WTC11 (cell line): ENCODE measurements at regions not wholly inside any gene's neighbourhood (a gene's known extent, or its start where the extent isn't known, plus 50 kb on each side); places are given as distances from the start of the nearest gene placed in this dataset.

Experiments used
- ATF1 ChIP-seq: sonication (generic); formaldehyde crosslinking; IDR thresholded peaks from 2 replicates; pipeline ENCODE4 v1.8.1; 2023; ENCODE audit warnings: mild to moderate bottlenecking, moderate library complexity, missing genetic modification reagents
- ELF4 ChIP-seq: sonication (generic); formaldehyde crosslinking; IDR thresholded peaks from 2 replicates; pipeline ENCODE4 v1.8.1; 2022; ENCODE audit warnings: low read depth, mild to moderate bottlenecking, moderate library complexity, missing genetic modification reagents
- EMX1 ChIP-seq: fragments of 250-450 bp; sonication (Bioruptor Pico); IDR thresholded peaks from 2 replicates; pipeline ENCODE4 v1.8.0; 2021; ENCODE audit warnings: mild to moderate bottlenecking
- ESRRA ChIP-seq: sonication (generic); formaldehyde crosslinking; IDR thresholded peaks from 2 replicates; pipeline ENCODE4 v1.8.1; 2022; ENCODE audit warnings: mild to moderate bottlenecking, missing genetic modification reagents, borderline replicate concordance
- MYBL2 ChIP-seq: sonication (generic); formaldehyde crosslinking; IDR thresholded peaks from 2 replicates; pipeline ENCODE4 v1.8.1; 2023; ENCODE audit warnings: mild to moderate bottlenecking, moderate library complexity, missing genetic modification reagents
- RORB ChIP-seq: fragments of 250-450 bp; sonication (Bioruptor Pico); IDR thresholded peaks from 2 replicates; pipeline ENCODE4 v1.9.0; 2021; ENCODE audit warnings: mild to moderate bottlenecking
- SMAD4 ChIP-seq: sonication (generic); formaldehyde crosslinking; IDR thresholded peaks from 2 replicates; pipeline ENCODE4 v1.8.0; 2022; ENCODE audit warnings: mild to moderate bottlenecking, missing genetic modification reagents
- TCF7 ChIP-seq: sonication (generic); formaldehyde crosslinking; IDR thresholded peaks from 2 replicates; pipeline ENCODE4 v1.8.0; 2022; ENCODE audit warnings: mild to moderate bottlenecking, low read depth, missing genetic modification reagents, moderate library complexity
- ZNF263 ChIP-seq: sonication (generic); formaldehyde crosslinking; IDR thresholded peaks from 2 replicates; pipeline ENCODE4 v1.8.1; 2022; ENCODE audit warnings: low read depth, mild to moderate bottlenecking, moderate library complexity, missing genetic modification reagents
- TF ChIP-seq, protein P1 (sequence below): fragments of 200-600 bp; IDR thresholded peaks from 2 replicates; pipeline ENCODE4 v1.8.0; 2022; ENCODE audit warnings: antibody characterized with exemption
- TF ChIP-seq, protein P2 (sequence below): sonication (generic); formaldehyde crosslinking; IDR thresholded peaks from 2 replicates; pipeline ENCODE4 v1.8.1; 2023; ENCODE audit warnings: mild to moderate bottlenecking, missing genetic modification reagents
- TF ChIP-seq, protein P3 (sequence below): sonication (generic); formaldehyde crosslinking; IDR thresholded peaks from 2 replicates; pipeline ENCODE4 v1.8.1; 2022; ENCODE audit warnings: low read depth, missing genetic modification reagents, borderline replicate concordance
- TF ChIP-seq, protein P4 (sequence below): sonication (generic); formaldehyde crosslinking; conservative IDR thresholded peaks from 2 replicates; pipeline ENCODE4 v1.8.1; 2022; ENCODE audit warnings: mild to moderate bottlenecking, missing genetic modification reagents

DNA sequence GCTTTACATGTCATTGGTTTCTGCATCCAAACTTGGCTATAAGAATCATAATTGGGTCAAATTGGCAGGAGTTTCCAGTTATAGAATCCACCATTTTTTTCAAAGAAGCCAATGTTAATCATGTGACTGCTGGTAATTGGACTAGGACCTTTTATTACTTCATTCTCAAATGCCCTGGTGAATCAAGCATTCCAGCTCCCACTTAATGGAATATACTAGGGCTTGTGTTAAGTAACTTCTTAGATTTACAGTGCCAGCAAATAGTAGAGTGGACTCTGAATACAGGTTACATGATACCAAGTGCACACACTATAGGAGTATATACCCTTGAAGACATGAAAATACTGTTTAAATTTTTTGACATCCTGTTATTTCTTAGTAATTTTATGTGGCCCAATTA, 96.7 kb downstream of the NUDT12 start:
- TF ChIP-seq ZNF263 (CRISPR knock-in tag), result no peak
- TF ChIP-seq, protein P1, sequence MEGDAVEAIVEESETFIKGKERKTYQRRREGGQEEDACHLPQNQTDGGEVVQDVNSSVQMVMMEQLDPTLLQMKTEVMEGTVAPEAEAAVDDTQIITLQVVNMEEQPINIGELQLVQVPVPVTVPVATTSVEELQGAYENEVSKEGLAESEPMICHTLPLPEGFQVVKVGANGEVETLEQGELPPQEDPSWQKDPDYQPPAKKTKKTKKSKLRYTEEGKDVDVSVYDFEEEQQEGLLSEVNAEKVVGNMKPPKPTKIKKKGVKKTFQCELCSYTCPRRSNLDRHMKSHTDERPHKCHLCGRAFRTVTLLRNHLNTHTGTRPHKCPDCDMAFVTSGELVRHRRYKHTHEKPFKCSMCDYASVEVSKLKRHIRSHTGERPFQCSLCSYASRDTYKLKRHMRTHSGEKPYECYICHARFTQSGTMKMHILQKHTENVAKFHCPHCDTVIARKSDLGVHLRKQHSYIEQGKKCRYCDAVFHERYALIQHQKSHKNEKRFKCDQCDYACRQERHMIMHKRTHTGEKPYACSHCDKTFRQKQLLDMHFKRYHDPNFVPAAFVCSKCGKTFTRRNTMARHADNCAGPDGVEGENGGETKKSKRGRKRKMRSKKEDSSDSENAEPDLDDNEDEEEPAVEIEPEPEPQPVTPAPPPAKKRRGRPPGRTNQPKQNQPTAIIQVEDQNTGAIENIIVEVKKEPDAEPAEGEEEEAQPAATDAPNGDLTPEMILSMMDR, result no peak
- TF ChIP-seq, protein P2, sequence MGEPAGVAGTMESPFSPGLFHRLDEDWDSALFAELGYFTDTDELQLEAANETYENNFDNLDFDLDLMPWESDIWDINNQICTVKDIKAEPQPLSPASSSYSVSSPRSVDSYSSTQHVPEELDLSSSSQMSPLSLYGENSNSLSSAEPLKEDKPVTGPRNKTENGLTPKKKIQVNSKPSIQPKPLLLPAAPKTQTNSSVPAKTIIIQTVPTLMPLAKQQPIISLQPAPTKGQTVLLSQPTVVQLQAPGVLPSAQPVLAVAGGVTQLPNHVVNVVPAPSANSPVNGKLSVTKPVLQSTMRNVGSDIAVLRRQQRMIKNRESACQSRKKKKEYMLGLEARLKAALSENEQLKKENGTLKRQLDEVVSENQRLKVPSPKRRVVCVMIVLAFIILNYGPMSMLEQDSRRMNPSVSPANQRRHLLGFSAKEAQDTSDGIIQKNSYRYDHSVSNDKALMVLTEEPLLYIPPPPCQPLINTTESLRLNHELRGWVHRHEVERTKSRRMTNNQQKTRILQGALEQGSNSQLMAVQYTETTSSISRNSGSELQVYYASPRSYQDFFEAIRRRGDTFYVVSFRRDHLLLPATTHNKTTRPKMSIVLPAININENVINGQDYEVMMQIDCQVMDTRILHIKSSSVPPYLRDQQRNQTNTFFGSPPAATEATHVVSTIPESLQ (CRISPR knock-in tag), result no peak
- TF ChIP-seq RORB, result no peak
- TF ChIP-seq ELF4, result no peak
- no peak for TF ChIP-seq ESRRA (CRISPR knock-in tag)
- TF ChIP-seq MYBL2 (CRISPR knock-in tag), result no peak
- no peak for TF ChIP-seq EMX1
- no peak for TF ChIP-seq SMAD4 (CRISPR knock-in tag)
- TF ChIP-seq TCF7 (CRISPR knock-in tag), result no peak
- TF ChIP-seq, protein P3, sequence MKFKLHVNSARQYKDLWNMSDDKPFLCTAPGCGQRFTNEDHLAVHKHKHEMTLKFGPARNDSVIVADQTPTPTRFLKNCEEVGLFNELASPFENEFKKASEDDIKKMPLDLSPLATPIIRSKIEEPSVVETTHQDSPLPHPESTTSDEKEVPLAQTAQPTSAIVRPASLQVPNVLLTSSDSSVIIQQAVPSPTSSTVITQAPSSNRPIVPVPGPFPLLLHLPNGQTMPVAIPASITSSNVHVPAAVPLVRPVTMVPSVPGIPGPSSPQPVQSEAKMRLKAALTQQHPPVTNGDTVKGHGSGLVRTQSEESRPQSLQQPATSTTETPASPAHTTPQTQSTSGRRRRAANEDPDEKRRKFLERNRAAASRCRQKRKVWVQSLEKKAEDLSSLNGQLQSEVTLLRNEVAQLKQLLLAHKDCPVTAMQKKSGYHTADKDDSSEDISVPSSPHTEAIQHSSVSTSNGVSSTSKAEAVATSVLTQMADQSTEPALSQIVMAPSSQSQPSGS (CRISPR knock-in tag), result no peak
- no peak for TF ChIP-seq ATF1 (CRISPR knock-in tag)
- TF ChIP-seq, protein P4, sequence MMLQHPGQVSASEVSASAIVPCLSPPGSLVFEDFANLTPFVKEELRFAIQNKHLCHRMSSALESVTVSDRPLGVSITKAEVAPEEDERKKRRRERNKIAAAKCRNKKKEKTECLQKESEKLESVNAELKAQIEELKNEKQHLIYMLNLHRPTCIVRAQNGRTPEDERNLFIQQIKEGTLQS (CRISPR knock-in tag), result no peak
